Bronchial epithelial cell (primary cell): ENCODE measurements at regions not wholly inside any gene's neighbourhood (a gene's known extent, or its start where the extent isn't known, plus 50 kb on each side); places are given as distances from the start of the nearest gene placed in this dataset.
"Not testable (repeated sequence)": the region's sequence is repeated elsewhere in the genome, so short reads cannot be mapped to it uniquely, and the experiment has no call there.

Source experiments
- DNase-seq: peaks from one replicate; pipeline ENCODE4 v3.0.0-alpha.2; 2010; ENCODE audit warnings: low read depth
- FAIRE-seq: peaks from 2 replicates; lab custom pipeline; 2011; peaks lifted over from hg19 to GRCh38; lab: Jason Lieb, UNC
- H3K27me3 ChIP-seq: 2 replicates; pipeline ENCODE4 v1.5.1; 2011; ENCODE audit warnings: low read length; ENCODE audit not compliant: control insufficient read depth, insufficient read depth
- H3K36me3 ChIP-seq: 2 replicates; pipeline ENCODE4 v1.5.1; 2011; ENCODE audit warnings: low read length; ENCODE audit not compliant: control insufficient read depth, insufficient read depth
- H3K4me3 ChIP-seq: 2 replicates; pipeline ENCODE4 v1.5.1; 2011; ENCODE audit warnings: mild to moderate bottlenecking, low read depth, low read length, control low read depth
- CTCF ChIP-seq: IDR thresholded peaks from 2 replicates; pipeline ENCODE4 v1.5.1; 2011; ENCODE audit warnings: mild to moderate bottlenecking, moderate library complexity, low read length, control low read depth, inconsistent platforms; ENCODE audit not compliant: insufficient read depth, severe bottlenecking

- no peaks in the 10 kb centered on the region for H3K27me3 ChIP-seq
- no peak for DNase-seq
- FAIRE-seq, result no peak
- H3K4me3 ChIP-seq, result no peak overlapping the region
- no peak for TF ChIP-seq CTCF
- H3K36me3 ChIP-seq, result no peaks in the 10 kb centered on the region
These were observed 341.4 kb downstream of the GUCY2F start for GRCh38 chrX:109140463-109140862.

GRCh38 chrX:109134777-109135176 is 347.1 kb downstream of the GUCY2F start:
- no peaks in the 10 kb centered on the region for H3K36me3 ChIP-seq
- FAIRE-seq (no peak), DNase-seq (no peak)
- no peak for TF ChIP-seq CTCF
- H3K27me3 ChIP-seq, result no peaks in the 10 kb centered on the region
- no peak overlapping the region for H3K4me3 ChIP-seq

GRCh38 chrX:109125304-109125703 is 356.6 kb downstream of the GUCY2F start:
- DNase-seq (no peak), FAIRE-seq (no peak)
- TF ChIP-seq CTCF, result no peak
- H3K4me3 ChIP-seq, result no peak overlapping the region
- H3K27me3 ChIP-seq, result no peaks in the 10 kb centered on the region
- H3K36me3 ChIP-seq, result no peaks in the 10 kb centered on the region

GRCh38 chrX:109089359-109089758 is 353.0 kb upstream of the IRS4 start:
- FAIRE-seq, result no peak
- no peak for TF ChIP-seq CTCF
- no peak overlapping the region for H3K4me3 ChIP-seq
- no peak for DNase-seq
- no peaks in the 10 kb centered on the region for H3K36me3 ChIP-seq
- H3K27me3 ChIP-seq, result no peaks in the 10 kb centered on the region

- no peak for TF ChIP-seq CTCF
- Histone ChIP-seq H3K27me3 (no peaks in the 10 kb centered on the region), H3K4me3 (no peak overlapping the region), H3K36me3 (no peaks in the 10 kb centered on the region)
- no peak for FAIRE-seq
- peak; percentile 0 for DNase-seq
These were observed 341.4 kb upstream of the IRS4 start for GRCh38 chrX:109077788-109078187.

- H3K36me3 ChIP-seq, H3K4me3 ChIP-seq, H3K27me3 ChIP-seq, FAIRE-seq: not testable (repeated sequence)
- DNase-seq, result peak; percentile 0
These were observed 317.8 kb upstream of the IRS4 start for GRCh38 chrX:109054181-109054581.
